NB4 (cell line): ENCODE measurements at regions not wholly inside any gene's neighbourhood (a gene's known extent, or its start where the extent isn't known, plus 50 kb on each side); places are given as distances from the start of the nearest gene placed in this dataset.

ENCODE experiments used
- DNase-seq: peaks from one replicate; pipeline ENCODE4 v3.0.0; 2010; ENCODE audit warnings: low read depth
- H3K4me3 ChIP-seq: one replicate; pipeline ENCODE4 v1.5.1; 2011; ENCODE audit warnings: mild to moderate bottlenecking, low read depth, low read length, moderate library complexity
- MYC ChIP-seq: IDR thresholded peaks from 2 replicates; pipeline ENCODE4 v1.6.1; 2011; ENCODE audit warnings: low read depth, low read length
- POLR2A ChIP-seq: IDR thresholded peaks from 2 replicates; pipeline ENCODE4 v1.6.1; 2011; ENCODE audit warnings: mild to moderate bottlenecking; ENCODE audit not compliant: insufficient read length; ENCODE audit errors: extremely low read depth
- TF ChIP-seq, protein P1 (sequence below): IDR thresholded peaks from one replicate; pipeline ENCODE4 v1.5.1; 2012; ENCODE audit warnings: low read depth, low read length
- TF ChIP-seq, protein P2 (sequence below): IDR thresholded peaks from 2 replicates; pipeline ENCODE4 v1.6.1; 2011; ENCODE audit warnings: low read depth, low read length

DNA sequence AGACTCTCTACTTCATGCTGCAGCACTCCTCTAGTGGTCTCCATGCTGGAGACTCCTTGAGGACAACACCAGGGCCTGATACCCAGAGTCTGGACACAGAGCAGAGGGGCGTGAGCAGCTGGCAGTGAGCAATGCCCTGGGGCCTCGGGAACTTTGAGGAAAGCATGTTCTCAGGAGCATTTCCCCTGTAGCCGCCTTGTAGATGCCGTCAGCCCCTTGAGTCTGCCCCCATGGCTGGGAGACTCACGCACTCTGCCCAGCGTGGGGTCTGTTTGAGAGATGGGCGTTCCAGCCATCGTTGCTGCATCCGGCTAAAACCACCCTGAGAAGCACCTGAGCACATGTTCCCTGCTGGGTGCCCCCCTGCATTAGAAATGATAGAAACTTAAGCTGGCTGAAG, 56.8 kb downstream of the PLXNA1 start:
- TF ChIP-seq POLR2A (no peak), MYC (no peak)
- TF ChIP-seq, protein P1, sequence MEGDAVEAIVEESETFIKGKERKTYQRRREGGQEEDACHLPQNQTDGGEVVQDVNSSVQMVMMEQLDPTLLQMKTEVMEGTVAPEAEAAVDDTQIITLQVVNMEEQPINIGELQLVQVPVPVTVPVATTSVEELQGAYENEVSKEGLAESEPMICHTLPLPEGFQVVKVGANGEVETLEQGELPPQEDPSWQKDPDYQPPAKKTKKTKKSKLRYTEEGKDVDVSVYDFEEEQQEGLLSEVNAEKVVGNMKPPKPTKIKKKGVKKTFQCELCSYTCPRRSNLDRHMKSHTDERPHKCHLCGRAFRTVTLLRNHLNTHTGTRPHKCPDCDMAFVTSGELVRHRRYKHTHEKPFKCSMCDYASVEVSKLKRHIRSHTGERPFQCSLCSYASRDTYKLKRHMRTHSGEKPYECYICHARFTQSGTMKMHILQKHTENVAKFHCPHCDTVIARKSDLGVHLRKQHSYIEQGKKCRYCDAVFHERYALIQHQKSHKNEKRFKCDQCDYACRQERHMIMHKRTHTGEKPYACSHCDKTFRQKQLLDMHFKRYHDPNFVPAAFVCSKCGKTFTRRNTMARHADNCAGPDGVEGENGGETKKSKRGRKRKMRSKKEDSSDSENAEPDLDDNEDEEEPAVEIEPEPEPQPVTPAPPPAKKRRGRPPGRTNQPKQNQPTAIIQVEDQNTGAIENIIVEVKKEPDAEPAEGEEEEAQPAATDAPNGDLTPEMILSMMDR, result no peak
- TF ChIP-seq, protein P2, sequence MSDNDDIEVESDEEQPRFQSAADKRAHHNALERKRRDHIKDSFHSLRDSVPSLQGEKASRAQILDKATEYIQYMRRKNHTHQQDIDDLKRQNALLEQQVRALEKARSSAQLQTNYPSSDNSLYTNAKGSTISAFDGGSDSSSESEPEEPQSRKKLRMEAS, result no peak
- H3K4me3 ChIP-seq, result no peak overlapping the region
- DNase-seq, result no peak

DNA sequence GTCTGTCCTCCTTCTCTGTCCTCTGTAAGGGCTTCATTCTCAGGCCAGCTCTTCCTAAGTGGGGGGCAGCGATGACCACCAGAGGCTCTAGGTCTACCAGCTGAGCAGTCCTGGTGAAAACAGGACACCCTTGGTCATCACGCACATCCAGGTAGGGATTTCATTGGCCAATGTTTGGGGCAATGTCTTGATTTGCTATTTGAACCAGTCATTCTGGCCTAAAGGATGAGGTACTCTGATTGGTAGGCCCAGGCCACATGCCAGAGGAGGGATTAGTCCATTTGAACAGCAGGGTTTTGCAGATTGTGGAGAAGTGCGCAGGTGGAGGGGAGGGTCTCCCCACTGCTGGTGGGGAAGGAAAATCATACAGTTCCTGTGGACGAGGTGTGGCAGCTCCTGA, 57.3 kb downstream of the PLXNA1 start:
- no peak for DNase-seq
- TF ChIP-seq POLR2A (no peak), MYC (no peak)
- TF ChIP-seq, protein P2, result no peak
- TF ChIP-seq, protein P1, result no peak
- no peak overlapping the region for H3K4me3 ChIP-seq

DNA sequence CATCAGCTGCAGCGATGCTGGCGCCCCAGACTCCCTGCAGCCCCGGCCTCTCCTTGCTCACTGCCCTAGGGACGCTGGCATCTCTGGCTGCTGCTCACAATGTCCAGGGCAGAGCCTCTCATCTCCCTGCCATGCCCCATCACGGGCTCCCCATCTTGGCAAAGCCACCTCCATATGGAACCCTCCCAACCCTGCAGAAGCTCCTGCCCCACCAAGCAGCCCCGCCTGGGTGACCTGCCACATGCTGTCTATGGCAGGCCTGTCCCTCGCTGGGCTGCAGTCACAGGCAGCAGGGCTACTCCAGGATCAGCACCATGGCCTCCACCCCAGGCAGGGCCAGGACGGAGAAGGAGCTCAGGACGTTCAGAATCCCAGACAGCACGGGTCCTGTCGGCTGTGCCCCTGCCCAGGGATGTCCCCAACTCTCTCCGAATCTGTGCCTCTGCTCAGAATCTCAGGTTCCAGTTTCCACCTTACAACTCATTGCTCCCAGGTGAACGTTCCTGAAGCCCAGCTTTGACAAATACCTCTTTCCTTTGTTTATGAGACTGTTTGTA, 58.4 kb downstream of the PLXNA1 start:
- no peak for TF ChIP-seq MYC
- TF ChIP-seq, protein P1, result no peak
- TF ChIP-seq, protein P2, result no peak
- no peak for TF ChIP-seq POLR2A
- no peak overlapping the region for H3K4me3 ChIP-seq
- DNase-seq, result no peak

DNA sequence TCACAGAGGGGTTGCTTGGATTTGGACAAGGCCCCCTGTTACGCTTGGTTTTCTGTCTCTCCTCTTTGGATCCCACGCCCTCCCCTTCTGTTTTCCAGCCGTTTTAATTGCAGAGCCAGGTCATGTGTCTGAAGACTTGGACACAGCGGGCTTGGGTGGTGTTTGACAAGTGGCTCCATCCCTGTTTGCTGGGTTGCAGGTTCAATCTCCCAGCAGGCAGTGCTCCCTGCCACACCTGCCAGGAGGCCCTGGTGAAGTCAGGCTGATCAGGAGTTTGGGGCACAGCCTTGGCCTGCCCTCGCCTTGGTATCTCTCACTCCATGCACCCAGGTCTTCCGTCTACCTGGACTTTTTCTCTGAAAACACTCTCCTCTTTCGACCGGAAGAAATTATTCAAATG, 59.0 kb downstream of the PLXNA1 start:
- no peak for DNase-seq
- H3K4me3 ChIP-seq, result no peak overlapping the region
- TF ChIP-seq POLR2A (no peak), MYC (no peak)
- TF ChIP-seq, protein P2, result no peak
- TF ChIP-seq, protein P1, result no peak

DNA sequence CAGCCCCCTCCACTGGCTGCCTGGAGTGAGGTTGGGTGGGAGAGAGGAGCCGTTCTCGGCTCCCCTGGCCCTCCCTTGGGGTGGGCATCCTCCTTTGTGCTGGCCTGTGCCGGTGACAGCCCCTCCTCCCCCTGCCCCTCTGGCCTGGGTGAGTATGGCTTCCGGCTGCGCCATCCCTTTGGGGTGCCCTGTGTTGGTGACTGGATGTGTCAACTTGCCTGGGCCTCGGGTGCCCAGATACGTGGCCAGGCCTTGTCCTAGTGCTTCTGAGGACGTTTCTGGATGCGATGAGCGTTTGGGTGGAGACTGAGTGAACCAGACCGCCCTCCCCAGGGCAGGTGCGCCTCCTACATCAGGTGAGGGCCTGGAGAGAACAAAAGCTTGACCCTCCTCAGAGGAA, 59.7 kb downstream of the PLXNA1 start:
- no peak overlapping the region for H3K4me3 ChIP-seq
- no peak for DNase-seq
- TF ChIP-seq POLR2A, result no peak
- no peak for TF ChIP-seq MYC
- TF ChIP-seq, protein P1, result no peak
- TF ChIP-seq, protein P2, result no peak
